Suprapubic skin (tissue), 4 donors: ENCODE measurements at regions not wholly inside any gene's neighbourhood (a gene's known extent, or its start where the extent isn't known, plus 50 kb on each side); places are given as distances from the start of the nearest gene placed in this dataset.

Experiments
- DNase-seq, 2 donors: peaks; one replicate each; pipeline ENCODE4 v3.0.0-alpha.2; 2019; ENCODE audit warnings: low spot score in 2 of 2
- H3K27ac ChIP-seq: fragments of 200-600 bp; sonication (generic); one replicate; pipeline ENCODE4 v1.5.1; 2019
- H3K27me3 ChIP-seq: fragments of 200-600 bp; sonication (generic); one replicate; pipeline ENCODE4 v1.5.1; 2019
- H3K36me3 ChIP-seq: fragments of 200-600 bp; sonication (generic); one replicate; pipeline ENCODE4 v1.5.1; 2019
- H3K4me1 ChIP-seq: fragments of 200-600 bp; sonication (generic); one replicate; pipeline ENCODE4 v1.5.1; 2019
- H3K4me3 ChIP-seq: fragments of 200-600 bp; sonication (generic); one replicate; pipeline ENCODE4 v1.5.1; 2019; ENCODE audit warnings: mild to moderate bottlenecking
- H3K9me3 ChIP-seq: fragments of 200-600 bp; sonication (generic); one replicate; pipeline ENCODE4 v1.5.1; 2019
- CTCF ChIP-seq, 2 donors: fragments of 200-600 bp in 1 of 2; fragments of 450-650 bp in 1 of 2; sonication (generic) in 1 of 2; IDR thresholded peaks; one replicate each; pipeline ENCODE4 v1.5.1; 2016 to 2019; ENCODE audit warnings: antibody characterized with exemption in 2 of 2, mild to moderate bottlenecking in 1 of 2, moderate library complexity in 1 of 2
- EP300 ChIP-seq: sonication (generic); formaldehyde crosslinking; IDR thresholded peaks from one replicate; pipeline ENCODE4 v1.6.1; 2017; ENCODE audit warnings: antibody characterized with exemption
- POLR2A ChIP-seq, 2 donors: fragments of 450-650 bp; IDR thresholded peaks; one replicate each; pipeline ENCODE4 v1.6.1; 2017; ENCODE audit warnings: antibody characterized with exemption in 2 of 2, mild to moderate bottlenecking in 2 of 2, moderate library complexity in 2 of 2
- POLR2AphosphoS5 ChIP-seq, 3 donors: sonication (generic); formaldehyde crosslinking; IDR thresholded peaks; one replicate each; pipeline ENCODE4 v1.6.1; 2017; ENCODE audit warnings: antibody characterized with exemption in 3 of 3
- WGBS: methylation state at CpG from one replicate; pipeline ENCODE4 v1.1.5; 2018; 5-methylcytosine and 5-hydroxymethylcytosine counted together

GRCh38 chr1:237953238-237953637, 62.5 kb upstream of the ZP4 start:
- DNase-seq: no peak
- Histone ChIP-seq H3K4me1 (no peaks in the 10 kb centered on the region), H3K9me3 (no peaks in the 10 kb centered on the region), H3K4me3 (no peak overlapping the region), H3K27ac (no peak overlapping the region), H3K27me3 (no peaks in the 10 kb centered on the region), H3K36me3 (no peaks in the 10 kb centered on the region)
- WGBS: 52% methylated on average over 7 of the region's 7 CpGs
- TF ChIP-seq EP300 (no peak), POLR2A (IDR thresholded peaks at IDR 0.05) (no peak), POLR2AphosphoS5 (IDR thresholded peaks at IDR 0.05) (no peak), CTCF (IDR thresholded peaks at IDR 0.05) (no peak)
